ENCODE measurements at regions not wholly inside any gene's neighbourhood (a gene's known extent, or its start where the extent isn't known, plus 50 kb on each side); places are given as distances from the start of the nearest gene placed in this dataset.

GRCh38 chr21:27578741-27579265 lies 611.9 kb upstream of the ADAMTS5 start:
- in situ Hi-C loops (cut with HindIII; ENCODE audit: low sequenced_read_pairs) = no loop called here
- DNase-seq (ENCODE audit: low read depth) = no peak
- no peak for TF ChIP-seq CTCF (IDR thresholded peaks at IDR 0.05; ENCODE audit: low read depth, low read length, missing control alignments)
- H3K4me3 ChIP-seq (ENCODE audit: low read depth, low read length) = no peak overlapping the region

- H3K4me3 ChIP-seq (ENCODE audit: low read depth, low read length) = no peak overlapping the region
- DNase-seq (ENCODE audit: low read depth) = peak; percentile 55
- no peak for TF ChIP-seq CTCF (IDR thresholded peaks at IDR 0.05; ENCODE audit: low read depth, low read length, missing control alignments)
- in situ Hi-C loops (cut with HindIII; ENCODE audit: low sequenced_read_pairs) = loop anchor here (25.0 kb wide), 1 partner anchor 765 kb away; no protein-coding TSS in a partner anchor
Observed at GRCh38 chr21:27572696-27573095, 605.8 kb upstream of the ADAMTS5 start.

- TF ChIP-seq CTCF (IDR thresholded peaks at IDR 0.05; ENCODE audit: low read depth, low read length, missing control alignments) = no peak
- in situ Hi-C loops (cut with HindIII; ENCODE audit: low sequenced_read_pairs) = loop anchor here (25.0 kb wide), 1 partner anchor 766 kb away; no protein-coding TSS in a partner anchor
- no peak for DNase-seq (ENCODE audit: low read depth)
- no peak overlapping the region for H3K4me3 ChIP-seq (ENCODE audit: low read depth, low read length)
Observed at GRCh38 chr21:27571706-27572105, 604.8 kb upstream of the ADAMTS5 start.

GRCh38 chr21:27570306-27570868 lies 603.5 kb upstream of the ADAMTS5 start:
- peak; percentile 93 for DNase-seq (ENCODE audit: low read depth)
- in situ Hi-C loops (cut with HindIII; ENCODE audit: low sequenced_read_pairs) = loop anchor here (25.0 kb wide), 1 partner anchor 767 kb away; no protein-coding TSS in a partner anchor
- H3K4me3 ChIP-seq (ENCODE audit: low read depth, low read length) = no peak overlapping the region
- no peak for TF ChIP-seq CTCF (IDR thresholded peaks at IDR 0.05; ENCODE audit: low read depth, low read length, missing control alignments)

- no peak overlapping the region for H3K4me3 ChIP-seq (ENCODE audit: low read depth, low read length)
- no peak for DNase-seq (ENCODE audit: low read depth)
- no peak for TF ChIP-seq CTCF (IDR thresholded peaks at IDR 0.05; ENCODE audit: low read depth, low read length, missing control alignments)
- in situ Hi-C loops (cut with HindIII; ENCODE audit: low sequenced_read_pairs) = loop anchor here (25.0 kb wide), 1 partner anchor 767 kb away; no protein-coding TSS in a partner anchor
Observed at GRCh38 chr21:27569831-27570230, 602.9 kb upstream of the ADAMTS5 start.

- H3K4me3 ChIP-seq (ENCODE audit: low read depth, low read length) = no peak overlapping the region
- in situ Hi-C loops (cut with HindIII; ENCODE audit: low sequenced_read_pairs) = loop anchor here (25.0 kb wide), 1 partner anchor 768 kb away; no protein-coding TSS in a partner anchor
- DNase-seq (ENCODE audit: low read depth) = no peak
- no peak for TF ChIP-seq CTCF (IDR thresholded peaks at IDR 0.05; ENCODE audit: low read depth, low read length, missing control alignments)
Observed at GRCh38 chr21:27569091-27569490, 602.2 kb upstream of the ADAMTS5 start.

All from astrocyte of the cerebellum (primary cell).